ENCODE measurements at regions not wholly inside any gene's neighbourhood (a gene's known extent, or its start where the extent isn't known, plus 50 kb on each side); places are given as distances from the start of the nearest gene placed in this dataset.

DNA sequence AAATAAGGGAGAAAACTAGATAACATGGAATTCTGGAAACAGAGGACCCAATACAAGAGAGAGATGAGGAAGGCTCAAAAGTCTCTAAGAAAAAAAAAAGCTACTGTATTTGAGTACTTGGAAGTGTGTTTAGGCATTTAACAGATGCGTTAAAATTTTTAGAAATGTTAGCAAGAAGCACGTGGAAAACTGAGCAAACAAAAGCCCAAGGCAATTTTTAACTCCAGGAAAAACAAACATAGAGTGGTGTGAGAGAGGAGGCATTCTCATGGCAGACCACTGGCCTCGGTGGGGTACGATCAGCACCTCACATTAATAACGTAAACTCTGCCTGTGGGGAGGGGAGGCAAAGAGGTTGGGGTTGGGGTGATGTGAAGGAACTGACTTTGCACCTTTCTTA is 321.4 kb downstream of the GADD45G start:
- TF ChIP-seq, protein P1, sequence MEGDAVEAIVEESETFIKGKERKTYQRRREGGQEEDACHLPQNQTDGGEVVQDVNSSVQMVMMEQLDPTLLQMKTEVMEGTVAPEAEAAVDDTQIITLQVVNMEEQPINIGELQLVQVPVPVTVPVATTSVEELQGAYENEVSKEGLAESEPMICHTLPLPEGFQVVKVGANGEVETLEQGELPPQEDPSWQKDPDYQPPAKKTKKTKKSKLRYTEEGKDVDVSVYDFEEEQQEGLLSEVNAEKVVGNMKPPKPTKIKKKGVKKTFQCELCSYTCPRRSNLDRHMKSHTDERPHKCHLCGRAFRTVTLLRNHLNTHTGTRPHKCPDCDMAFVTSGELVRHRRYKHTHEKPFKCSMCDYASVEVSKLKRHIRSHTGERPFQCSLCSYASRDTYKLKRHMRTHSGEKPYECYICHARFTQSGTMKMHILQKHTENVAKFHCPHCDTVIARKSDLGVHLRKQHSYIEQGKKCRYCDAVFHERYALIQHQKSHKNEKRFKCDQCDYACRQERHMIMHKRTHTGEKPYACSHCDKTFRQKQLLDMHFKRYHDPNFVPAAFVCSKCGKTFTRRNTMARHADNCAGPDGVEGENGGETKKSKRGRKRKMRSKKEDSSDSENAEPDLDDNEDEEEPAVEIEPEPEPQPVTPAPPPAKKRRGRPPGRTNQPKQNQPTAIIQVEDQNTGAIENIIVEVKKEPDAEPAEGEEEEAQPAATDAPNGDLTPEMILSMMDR (IDR thresholded peaks at IDR 0.05): no peak
- Histone ChIP-seq H3K4me3 (no peak overlapping the region), H3K9me3 (no peaks in the 10 kb centered on the region), H3K4me1 (no peaks in the 10 kb centered on the region), H3K27ac (no peak overlapping the region), H3K27me3 (no peaks in the 10 kb centered on the region), H3K9ac (ENCODE audit: low read depth in 2 of 2, low read length in 2 of 2) (no peak overlapping the region), H3K36me3 (no peaks in the 10 kb centered on the region)
- DNase-seq: no peak
- intact Hi-C loops (cut with DNase I): no loop called here

DNA sequence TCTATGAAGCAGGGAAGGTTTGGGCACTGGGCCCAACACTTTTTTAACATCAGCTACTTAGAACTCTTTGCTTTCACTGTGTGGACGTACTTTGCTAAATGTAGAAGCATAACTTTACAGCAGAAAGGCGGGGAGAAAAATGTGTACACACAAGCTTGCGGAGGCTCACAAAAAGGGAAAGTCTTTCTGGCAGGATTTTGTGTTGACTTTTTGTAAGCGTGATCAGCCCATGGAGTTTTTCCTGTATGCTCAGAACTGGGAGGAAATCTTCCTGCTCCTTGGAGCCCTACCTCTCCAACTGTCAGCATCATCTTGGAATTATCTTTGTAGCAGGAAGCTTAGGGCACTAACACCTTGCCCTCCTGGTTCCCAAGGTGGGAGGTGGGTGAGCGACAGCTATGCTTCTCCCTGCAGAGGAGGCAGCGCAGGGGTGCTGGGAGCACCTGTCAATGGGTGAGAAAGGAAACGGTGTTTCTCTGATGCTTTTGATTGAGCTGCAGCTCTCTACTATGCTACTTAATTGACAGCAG is 321.9 kb downstream of the GADD45G start:
- intact Hi-C loops (cut with DNase I): no loop called here
- no peak overlapping the region for H3K27ac ChIP-seq
- DNase-seq: no peak
- no peaks in the 10 kb centered on the region for H3K36me3 ChIP-seq
- H3K4me3 ChIP-seq: no peak overlapping the region
- H3K27me3 ChIP-seq: no peaks in the 10 kb centered on the region
- H3K9me3 ChIP-seq: no peaks in the 10 kb centered on the region
- no peaks in the 10 kb centered on the region for H3K4me1 ChIP-seq
- H3K9ac ChIP-seq (ENCODE audit: low read depth in 2 of 2, low read length in 2 of 2): no peak overlapping the region
- TF ChIP-seq, protein P1 (IDR thresholded peaks at IDR 0.05): no peak

DNA sequence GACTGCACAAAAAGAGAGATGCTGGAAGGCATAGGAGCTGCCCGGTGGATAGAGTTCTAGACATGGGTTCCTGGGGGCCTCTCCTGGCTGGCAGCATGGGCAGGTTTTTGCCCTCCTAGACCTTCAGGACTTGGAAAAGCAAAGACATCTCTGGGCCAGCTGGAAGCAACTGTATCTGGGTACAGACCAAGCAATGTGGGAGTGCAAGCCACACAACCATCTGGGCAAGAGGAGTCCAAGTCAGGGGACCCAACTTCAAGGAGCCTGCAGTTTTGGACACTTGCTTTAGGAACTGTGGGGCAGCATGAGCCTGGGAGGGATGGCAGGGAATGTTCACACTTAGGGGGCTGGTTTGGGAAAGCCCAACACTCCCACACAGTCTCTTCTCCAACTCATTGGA is 323.3 kb downstream of the GADD45G start:
- TF ChIP-seq, protein P1 (IDR thresholded peaks at IDR 0.05): no peak
- no peak for DNase-seq
- no peaks in the 10 kb centered on the region for H3K27me3 ChIP-seq
- H3K9me3 ChIP-seq: no peaks in the 10 kb centered on the region
- no peaks in the 10 kb centered on the region for H3K4me1 ChIP-seq
- no peak overlapping the region for H3K27ac ChIP-seq
- H3K36me3 ChIP-seq: no peaks in the 10 kb centered on the region
- H3K9ac ChIP-seq (ENCODE audit: low read depth in 2 of 2, low read length in 2 of 2): no peak overlapping the region
- no peak overlapping the region for H3K4me3 ChIP-seq
- intact Hi-C loops (cut with DNase I): no loop called here

DNA sequence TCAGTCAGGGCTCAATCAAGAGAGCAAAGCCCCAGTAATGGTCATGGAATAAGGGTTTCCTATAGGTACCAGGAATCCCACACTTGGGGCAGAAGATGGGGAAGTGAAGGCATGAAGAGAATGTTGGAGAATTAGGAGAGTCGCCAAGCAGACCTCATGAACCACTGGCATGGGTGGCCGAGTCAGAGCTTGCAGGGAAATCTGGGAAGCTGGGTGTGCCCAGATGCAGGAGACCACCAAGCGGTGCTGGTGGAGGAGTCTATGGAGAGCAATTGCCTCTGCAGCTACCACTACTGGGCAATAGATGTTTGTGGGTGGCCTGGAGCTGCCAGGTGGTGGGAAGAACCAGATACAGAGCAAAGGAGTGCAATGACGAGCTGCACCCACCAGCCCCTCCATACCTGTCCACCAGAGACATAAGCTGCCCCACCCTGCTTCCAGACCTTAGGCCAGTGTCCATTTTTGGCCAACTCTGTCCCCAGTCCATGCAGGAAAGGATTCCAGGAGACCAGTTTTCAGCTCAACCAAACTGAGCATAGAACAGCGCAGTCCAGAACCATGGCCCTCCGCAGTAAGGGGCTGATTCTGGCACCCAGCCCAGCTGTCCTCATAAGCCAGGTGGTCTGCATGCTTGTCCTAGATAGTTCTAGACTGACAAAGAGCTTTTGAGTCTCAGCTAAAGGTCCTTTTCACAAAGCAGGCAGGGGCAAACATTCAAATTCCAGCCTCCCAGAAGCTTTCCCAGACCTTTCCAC is 323.9 kb downstream of the GADD45G start:
- DNase-seq: no peak
- Histone ChIP-seq H3K27me3 (no peaks in the 10 kb centered on the region), H3K4me3 (no peak overlapping the region), H3K27ac (no peak overlapping the region), H3K4me1 (no peaks in the 10 kb centered on the region), H3K36me3 (no peaks in the 10 kb centered on the region), H3K9me3 (no peaks in the 10 kb centered on the region), H3K9ac (ENCODE audit: low read depth in 2 of 2, low read length in 2 of 2) (no peak overlapping the region)
- TF ChIP-seq, protein P1 (IDR thresholded peaks at IDR 0.05): no peak
- intact Hi-C loops (cut with DNase I): no loop called here

DNA sequence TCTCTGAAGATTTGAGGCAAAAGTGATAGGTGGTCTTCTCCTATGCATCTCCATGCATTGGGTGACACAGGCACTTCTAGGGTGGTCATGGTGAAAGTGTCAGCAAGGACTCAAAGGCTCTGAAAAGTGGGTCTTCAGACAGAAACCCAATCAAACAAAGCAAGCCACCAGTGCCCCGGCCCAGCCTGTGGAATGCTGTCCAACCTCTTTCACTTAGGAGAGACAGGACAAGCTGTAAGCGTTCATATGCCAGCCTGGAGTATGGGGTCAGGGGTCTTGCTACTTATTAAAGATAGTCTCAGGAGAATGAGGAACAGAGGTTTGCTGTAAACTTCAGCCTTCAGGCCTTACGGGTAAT is 324.5 kb downstream of the GADD45G start:
- Histone ChIP-seq H3K27me3 (no peaks in the 10 kb centered on the region), H3K36me3 (no peaks in the 10 kb centered on the region), H3K4me3 (no peak overlapping the region), H3K9ac (ENCODE audit: low read depth in 2 of 2, low read length in 2 of 2) (no peak overlapping the region), H3K9me3 (no peaks in the 10 kb centered on the region), H3K27ac (no peak overlapping the region), H3K4me1 (no peaks in the 10 kb centered on the region)
- TF ChIP-seq, protein P1 (IDR thresholded peaks at IDR 0.05): no peak
- DNase-seq: no peak
- intact Hi-C loops (cut with DNase I): no loop called here

Data from colonic mucosa (tissue), 4 donors.